ENCODE measurements at regions not wholly inside any gene's neighbourhood (a gene's known extent, or its start where the extent isn't known, plus 50 kb on each side); places are given as distances from the start of the nearest gene placed in this dataset.

DNA sequence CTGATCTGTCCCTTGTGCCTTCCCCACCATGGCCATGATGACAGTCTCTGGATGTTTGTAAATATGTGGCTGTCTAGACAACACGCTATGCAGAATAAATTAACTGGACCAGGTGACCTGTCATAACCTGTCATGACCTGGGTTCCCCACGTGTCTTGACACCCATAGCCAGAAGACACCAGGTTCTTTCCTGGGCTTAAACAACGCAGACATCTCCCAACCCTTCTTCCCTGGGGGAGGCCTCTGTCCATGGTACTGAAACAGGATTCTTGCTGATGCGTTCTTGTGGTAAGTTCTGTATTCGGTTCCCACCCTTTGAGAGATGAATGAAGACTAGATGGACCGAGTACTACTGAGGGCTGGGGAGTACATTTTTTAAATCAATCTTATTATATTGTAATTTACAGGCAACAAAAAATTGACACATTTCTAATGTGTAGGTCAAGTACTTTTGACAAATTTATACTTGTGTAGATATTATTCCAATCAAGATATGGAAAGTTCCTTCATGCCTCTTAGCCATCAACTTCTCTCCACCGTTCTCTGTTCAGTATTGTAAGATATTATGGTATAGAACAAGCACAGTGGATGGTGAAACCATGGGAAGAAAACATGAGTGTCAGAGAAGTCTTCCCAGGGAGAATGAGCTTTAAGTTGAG, 738.8 kb downstream of the PTPRU start:
- no peak overlapping the region for H3K4me3 ChIP-seq (ENCODE audit: low read depth, low read length)
- peaks cover 10% of the 10 kb centered on the region for H3K9me3 Mint-ChIP-seq (ENCODE audit: unreplicated experiment)
- no TSS peak for BruUV-seq (replicated peaks)
- no peaks in the 10 kb centered on the region for H3K9me3 ChIP-seq
- H3K27me3 Mint-ChIP-seq (ENCODE audit: insufficient read depth, unreplicated experiment) = no peaks in the 10 kb centered on the region
- no peaks in the 10 kb centered on the region for H3K36me3 ChIP-seq (ENCODE audit: control insufficient read depth, insufficient read depth, low read length)
- ChIA-PET POLR2A (no interaction called here), CTCF (no interaction called here)
- H3K4me1 Mint-ChIP-seq (ENCODE audit: low read depth, unreplicated experiment) = peaks cover 13% of the 10 kb centered on the region
- H3K4me1 ChIP-seq = peaks cover 10% of the 10 kb centered on the region; the same call in 1 of the 2 replicates
- intact Hi-C loops (cut with micrococcal nuclease; ENCODE audit: unreplicated experiment) = no loop called here
- no peaks in the 10 kb centered on the region for H3K27me3 ChIP-seq (replicated peaks; ENCODE audit: control insufficient read depth, insufficient read depth, low read length)
- H3K27ac Mint-ChIP-seq (ENCODE audit: unreplicated experiment) = no peak overlapping the region
- no peak overlapping the region for H3K4me3 Mint-ChIP-seq (ENCODE audit: unreplicated experiment)
- DNase-seq = peak in 1 of 2 experiments; percentile 37
- TF ChIP-seq CTCF (IDR thresholded peaks at IDR 0.05; ENCODE audit: insufficient read depth in 1 of 2, low read depth in 1 of 2, low read length in 1 of 2, severe bottlenecking in 1 of 2, unreplicated experiment in 1 of 2) = no peak
- no peaks in the 10 kb centered on the region for H3K36me3 Mint-ChIP-seq (ENCODE audit: insufficient read depth, unreplicated experiment)

- H3K36me3 Mint-ChIP-seq (ENCODE audit: insufficient read depth, unreplicated experiment) = no peaks in the 10 kb centered on the region
- peaks cover 13% of the 10 kb centered on the region for H3K4me1 Mint-ChIP-seq (ENCODE audit: low read depth, unreplicated experiment)
- ChIA-PET POLR2A (no interaction called here), CTCF (no interaction called here)
- H3K9me3 Mint-ChIP-seq (ENCODE audit: unreplicated experiment) = peaks cover 12% of the 10 kb centered on the region
- H3K4me1 ChIP-seq = peaks cover 10% of the 10 kb centered on the region; the same call in 1 of the 2 replicates
- H3K9me3 ChIP-seq = no peaks in the 10 kb centered on the region
- H3K27me3 Mint-ChIP-seq (ENCODE audit: insufficient read depth, unreplicated experiment) = peaks cover 2% of the 10 kb centered on the region
- no peak for TF ChIP-seq CTCF (IDR thresholded peaks at IDR 0.05; ENCODE audit: insufficient read depth in 1 of 2, low read depth in 1 of 2, low read length in 1 of 2, severe bottlenecking in 1 of 2, unreplicated experiment in 1 of 2)
- no TSS peak for BruUV-seq (replicated peaks)
- H3K27ac Mint-ChIP-seq (ENCODE audit: unreplicated experiment) = peak overlapping the region; percentile 56
- H3K36me3 ChIP-seq (ENCODE audit: control insufficient read depth, insufficient read depth, low read length) = no peaks in the 10 kb centered on the region
- H3K27me3 ChIP-seq (replicated peaks; ENCODE audit: control insufficient read depth, insufficient read depth, low read length) = no peaks in the 10 kb centered on the region
- no peak overlapping the region for H3K4me3 ChIP-seq (ENCODE audit: low read depth, low read length)
- DNase-seq = no peak
- intact Hi-C loops (cut with micrococcal nuclease; ENCODE audit: unreplicated experiment) = no loop called here
- no peak overlapping the region for H3K4me3 Mint-ChIP-seq (ENCODE audit: unreplicated experiment)
Measured at GRCh38 chr1:29974316-29974724, 738.0 kb downstream of the PTPRU start.

- no peak overlapping the region for H3K4me3 ChIP-seq (ENCODE audit: low read depth, low read length)
- CTCF ChIA-PET = no interaction called here
- H3K4me3 Mint-ChIP-seq (ENCODE audit: unreplicated experiment) = no peak overlapping the region
- H3K4me1 Mint-ChIP-seq (ENCODE audit: low read depth, unreplicated experiment) = peaks cover 13% of the 10 kb centered on the region
- no TSS peak for BruUV-seq (replicated peaks)
- no peaks in the 10 kb centered on the region for H3K27me3 ChIP-seq (replicated peaks; ENCODE audit: control insufficient read depth, insufficient read depth, low read length)
- H3K27ac Mint-ChIP-seq (ENCODE audit: unreplicated experiment) = peak overlapping the region; percentile 56
- peaks cover 6% of the 10 kb centered on the region for H3K27me3 Mint-ChIP-seq (ENCODE audit: insufficient read depth, unreplicated experiment)
- no peak for TF ChIP-seq CTCF (IDR thresholded peaks at IDR 0.05; ENCODE audit: insufficient read depth in 1 of 2, low read depth in 1 of 2, low read length in 1 of 2, severe bottlenecking in 1 of 2, unreplicated experiment in 1 of 2)
- no peaks in the 10 kb centered on the region for H3K9me3 ChIP-seq
- POLR2A ChIA-PET = no interaction called here
- H3K4me1 ChIP-seq = peaks cover 10% of the 10 kb centered on the region; the same call in 1 of the 2 replicates
- H3K36me3 Mint-ChIP-seq (ENCODE audit: insufficient read depth, unreplicated experiment) = no peaks in the 10 kb centered on the region
- no peaks in the 10 kb centered on the region for H3K36me3 ChIP-seq (ENCODE audit: control insufficient read depth, insufficient read depth, low read length)
- DNase-seq = no peak
- peaks cover 20% of the 10 kb centered on the region for H3K9me3 Mint-ChIP-seq (ENCODE audit: unreplicated experiment)
- intact Hi-C loops (cut with micrococcal nuclease; ENCODE audit: unreplicated experiment) = no loop called here
Measured at GRCh38 chr1:29973406-29973805, 737.1 kb downstream of the PTPRU start.
